OCI-M1 (cell line): ENCODE measurements at regions not wholly inside any gene's neighbourhood (a gene's known extent, or its start where the extent isn't known, plus 50 kb on each side); places are given as distances from the start of the nearest gene placed in this dataset.
"Not testable (repeated sequence)": the region's sequence is repeated elsewhere in the genome, so short reads cannot be mapped to it uniquely, and the experiment has no call there.

Source experiments
- DNase-seq: peaks from one replicate; lab custom pipeline; 2025; lab: John Stamatoyannopoulos, UW

GRCh38 chrX:18003876-18004275, 142.8 kb upstream of the RAI2 start:
- no peak for DNase-seq

- DNase-seq = no peak
Observed at GRCh38 chrX:18002791-18003190, 141.7 kb upstream of the RAI2 start.

GRCh38 chrX:17994429-17994828, 133.3 kb upstream of the RAI2 start:
- no peak for DNase-seq

- no peak for DNase-seq
Observed at GRCh38 chrX:17993062-17993461, 132.0 kb upstream of the RAI2 start.

- no peak for DNase-seq
Observed at GRCh38 chrX:17990532-17990931, 129.4 kb upstream of the RAI2 start.

- no peak for DNase-seq
Observed at GRCh38 chrX:17987783-17988182, 126.7 kb upstream of the RAI2 start.

- no peak for DNase-seq
Observed at GRCh38 chrX:17986977-17987376, 125.9 kb upstream of the RAI2 start.

- DNase-seq = no peak
Observed at GRCh38 chrX:17986440-17986839, 125.3 kb upstream of the RAI2 start.

GRCh38 chrX:17984415-17984814, 123.3 kb upstream of the RAI2 start:
- no peak for DNase-seq

- no peak for DNase-seq
Observed at GRCh38 chrX:17983389-17983788, 122.3 kb upstream of the RAI2 start.

- no peak for DNase-seq
Observed at GRCh38 chrX:17977696-17978095, 116.6 kb upstream of the RAI2 start.

GRCh38 chrX:17976955-17977354, 115.9 kb upstream of the RAI2 start:
- DNase-seq = no peak

GRCh38 chrX:17975349-17975748, 114.3 kb upstream of the RAI2 start:
- not testable (repeated sequence) for DNase-seq

GRCh38 chrX:17968367-17968766, 107.3 kb upstream of the RAI2 start:
- no peak for DNase-seq

GRCh38 chrX:17967888-17968287, 106.8 kb upstream of the RAI2 start:
- DNase-seq = no peak

GRCh38 chrX:17964871-17965270, 103.8 kb upstream of the RAI2 start:
- DNase-seq = no peak

- DNase-seq = peak; percentile 54
Observed at GRCh38 chrX:17960891-17961290, 99.8 kb upstream of the RAI2 start.

- DNase-seq = peak; percentile 38
Observed at GRCh38 chrX:17944833-17945497, 83.9 kb upstream of the RAI2 start.

GRCh38 chrX:17941171-17941570, 80.1 kb upstream of the RAI2 start:
- DNase-seq = not testable (repeated sequence)

GRCh38 chrX:17939724-17940123, 78.6 kb upstream of the RAI2 start:
- no peak for DNase-seq

- no peak for DNase-seq
Observed at GRCh38 chrX:17933856-17934255, 72.8 kb upstream of the RAI2 start.

- no peak for DNase-seq
Observed at GRCh38 chrX:17932781-17933180, 71.7 kb upstream of the RAI2 start.

GRCh38 chrX:17931855-17932254, 70.8 kb upstream of the RAI2 start:
- DNase-seq = no peak

GRCh38 chrX:17930850-17931249, 69.8 kb upstream of the RAI2 start:
- DNase-seq = no peak

GRCh38 chrX:17923546-17923945, 62.4 kb upstream of the RAI2 start:
- DNase-seq = peak; percentile 36
